ENCODE measurements at regions not wholly inside any gene's neighbourhood (a gene's known extent, or its start where the extent isn't known, plus 50 kb on each side); places are given as distances from the start of the nearest gene placed in this dataset.

- H3K9me3 ChIP-seq (ENCODE audit: severe bottlenecking) = no peaks in the 10 kb centered on the region
- no peak overlapping the region for H3K4me3 ChIP-seq (ENCODE audit: severe bottlenecking)
- H3K27me3 ChIP-seq (ENCODE audit: insufficient read depth, poor library complexity, severe bottlenecking) = no peaks in the 10 kb centered on the region
- no peak for ATAC-seq (ENCODE audit: low read depth)
- no peak for DNase-seq (ENCODE audit: low spot score)
- H3K27ac ChIP-seq (ENCODE audit: poor library complexity, severe bottlenecking) = no peak overlapping the region
- H3K4me1 ChIP-seq (ENCODE audit: insufficient read depth, poor library complexity, severe bottlenecking) = peaks cover 16% of the 10 kb centered on the region
- H3K36me3 ChIP-seq (ENCODE audit: low read depth) = no peaks in the 10 kb centered on the region
- TF ChIP-seq CTCF (IDR thresholded peaks at IDR 0.05; ENCODE audit: poor library complexity, severe bottlenecking) = no peak
These were observed 58.8 kb upstream of the NUDT4 start for GRCh38 chr12:93318720-93319522.

GRCh38 chr12:93319523-93320050, 58.1 kb upstream of the NUDT4 start:
- ATAC-seq (ENCODE audit: low read depth) (no peak), DNase-seq (ENCODE audit: low spot score) (no peak)
- H3K4me1 ChIP-seq (ENCODE audit: insufficient read depth, poor library complexity, severe bottlenecking) = peaks cover 18% of the 10 kb centered on the region
- no peaks in the 10 kb centered on the region for H3K36me3 ChIP-seq (ENCODE audit: low read depth)
- no peaks in the 10 kb centered on the region for H3K9me3 ChIP-seq (ENCODE audit: severe bottlenecking)
- H3K4me3 ChIP-seq (ENCODE audit: severe bottlenecking) = no peak overlapping the region
- TF ChIP-seq CTCF (IDR thresholded peaks at IDR 0.05; ENCODE audit: poor library complexity, severe bottlenecking) = no peak
- H3K27ac ChIP-seq (ENCODE audit: poor library complexity, severe bottlenecking) = no peak overlapping the region
- no peaks in the 10 kb centered on the region for H3K27me3 ChIP-seq (ENCODE audit: insufficient read depth, poor library complexity, severe bottlenecking)

GRCh38 chr12:93322784-93323183, 54.9 kb upstream of the NUDT4 start:
- Histone ChIP-seq H3K36me3 (ENCODE audit: low read depth) (no peaks in the 10 kb centered on the region), H3K4me3 (ENCODE audit: severe bottlenecking) (no peak overlapping the region), H3K27me3 (ENCODE audit: insufficient read depth, poor library complexity, severe bottlenecking) (no peaks in the 10 kb centered on the region), H3K27ac (ENCODE audit: poor library complexity, severe bottlenecking) (peak overlapping the region; percentile 64), H3K9me3 (ENCODE audit: severe bottlenecking) (no peaks in the 10 kb centered on the region), H3K4me1 (ENCODE audit: insufficient read depth, poor library complexity, severe bottlenecking) (peaks cover 21% of the 10 kb centered on the region)
- ATAC-seq (ENCODE audit: low read depth) (peak; percentile 95), DNase-seq (ENCODE audit: low spot score) (no peak)
- TF ChIP-seq CTCF (IDR thresholded peaks at IDR 0.05; ENCODE audit: poor library complexity, severe bottlenecking) = no peak

- no peak for TF ChIP-seq CTCF (IDR thresholded peaks at IDR 0.05; ENCODE audit: poor library complexity, severe bottlenecking)
- H3K27me3 ChIP-seq (ENCODE audit: insufficient read depth, poor library complexity, severe bottlenecking) = no peaks in the 10 kb centered on the region
- H3K27ac ChIP-seq (ENCODE audit: poor library complexity, severe bottlenecking) = peak overlapping the region; percentile 64
- ATAC-seq (ENCODE audit: low read depth) (peak; percentile 34; the same call in 1 of the 3 replicates), DNase-seq (ENCODE audit: low spot score) (no peak)
- no peaks in the 10 kb centered on the region for H3K9me3 ChIP-seq (ENCODE audit: severe bottlenecking)
- no peaks in the 10 kb centered on the region for H3K36me3 ChIP-seq (ENCODE audit: low read depth)
- no peak overlapping the region for H3K4me3 ChIP-seq (ENCODE audit: severe bottlenecking)
- peaks cover 24% of the 10 kb centered on the region for H3K4me1 ChIP-seq (ENCODE audit: insufficient read depth, poor library complexity, severe bottlenecking)
These were observed 53.9 kb upstream of the NUDT4 start for GRCh38 chr12:93323625-93324329.
